MCF 10A (cell line): ENCODE measurements at regions not wholly inside any gene's neighbourhood (a gene's known extent, or its start where the extent isn't known, plus 50 kb on each side); places are given as distances from the start of the nearest gene placed in this dataset.

ENCODE experiments used
- BruUV-seq: library from RNA; stranded (reverse); fragments of 400-500 nt; replicated peaks from 2 replicates; lab custom pipeline; 2021; lab: Mats Ljungman, UMichigan
- CTCF ChIA-PET: fragments of 300-600 bp; sonication (Branson Sonifier 250); formaldehyde crosslinking; extraction: SDS; loops from one replicate; lab custom pipeline; 2021; ENCODE audit warnings: antibody characterized with exemption, inconsistent platforms; lab: Yijun Ruan, JAX
- POLR2A ChIA-PET: fragments of 300-600, 350-650 bp; sonication (Branson Sonifier 250); formaldehyde crosslinking; extraction: SDS; loops from one replicate; lab custom pipeline; 2020; ENCODE audit warnings: antibody characterized with exemption, inconsistent platforms; lab: Yijun Ruan, JAX
- DNase-seq: peaks from one replicate; pipeline ENCODE4 v3.0.0-alpha.2; 2018; ENCODE audit not compliant: unreplicated experiment
- H3K27ac Mint-ChIP-seq: one replicate; pipeline ENCODE4 v1.8.0; 2022; ENCODE audit warnings: mild to moderate bottlenecking, low read depth, mixed read lengths; ENCODE audit not compliant: unreplicated experiment
- H3K27me3 Mint-ChIP-seq: one replicate; pipeline ENCODE4 v1.8.0; 2022; ENCODE audit warnings: mixed read lengths; ENCODE audit not compliant: insufficient read depth, unreplicated experiment
- H3K36me3 Mint-ChIP-seq: one replicate; pipeline ENCODE4 v1.8.0; 2022; ENCODE audit warnings: mild to moderate bottlenecking, moderate library complexity, mixed read lengths; ENCODE audit not compliant: insufficient read depth, unreplicated experiment
- H3K4me1 Mint-ChIP-seq: one replicate; pipeline ENCODE4 v1.8.0; 2022; ENCODE audit warnings: mixed read lengths; ENCODE audit not compliant: insufficient read depth, unreplicated experiment
- H3K4me3 Mint-ChIP-seq: one replicate; pipeline ENCODE4 v1.8.0; 2022; ENCODE audit warnings: mild to moderate bottlenecking, moderate library complexity, mixed read lengths; ENCODE audit not compliant: unreplicated experiment
- H3K9me3 Mint-ChIP-seq: one replicate; pipeline ENCODE4 v1.8.0; 2022; ENCODE audit warnings: mixed read lengths; ENCODE audit not compliant: unreplicated experiment
- CTCF ChIP-seq: fragments of 200-600 bp; IDR thresholded peaks from one replicate; pipeline ENCODE4 v1.8.0; 2022; ENCODE audit warnings: antibody characterized with exemption, mild to moderate bottlenecking; ENCODE audit not compliant: unreplicated experiment
- intact Hi-C: fragments of 100-400 bp; cut with micrococcal nuclease; formaldehyde crosslinking; loops from 2 replicates; pipeline ENCODE4 v1.14.1; 2022

GRCh38 chr10:45219416-45219815, 96.0 kb downstream of the OR13A1 start:
- Mint-ChIP-seq H3K36me3 (no peaks in the 10 kb centered on the region), H3K27me3 (no peaks in the 10 kb centered on the region), H3K4me3 (no peak overlapping the region), H3K27ac (no peak overlapping the region), H3K4me1 (no peaks in the 10 kb centered on the region), H3K9me3 (no peaks in the 10 kb centered on the region)
- CTCF ChIA-PET = interaction anchor here (1.1 to 4.3 kb wide), 3 partner anchors 11 to 212 kb away, joined by 3 to 39 read pairs (median 5); no protein-coding TSS in a partner anchor
- no peak for DNase-seq
- intact Hi-C loops = no loop called here
- TF ChIP-seq CTCF = no peak
- POLR2A ChIA-PET = interaction anchor here (0.7 kb wide), 1 partner anchor 170 kb away, joined by 3 read pairs; no protein-coding TSS in a partner anchor
- no TSS peak for BruUV-seq

DNA sequence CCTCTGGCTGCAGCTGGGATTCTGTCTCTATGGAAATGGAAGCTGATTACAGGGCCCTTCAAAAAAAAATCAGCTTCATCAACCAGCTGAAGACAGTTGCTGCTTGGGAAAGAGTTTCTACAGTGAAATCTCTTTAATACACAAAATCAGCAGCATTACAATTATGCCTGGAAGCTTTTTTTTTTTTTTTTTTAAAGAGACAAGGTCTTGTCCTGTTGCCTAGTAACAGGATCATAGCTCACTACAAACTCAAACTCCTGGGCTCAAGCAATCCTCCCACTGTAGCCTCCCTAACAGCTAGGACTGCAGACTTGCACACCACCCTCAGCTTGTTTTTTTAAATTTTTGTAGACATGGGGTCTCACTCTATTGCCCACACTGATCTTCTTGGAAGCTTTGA, 94.5 kb downstream of the OR13A1 start:
- POLR2A ChIA-PET = no interaction called here
- no TSS peak for BruUV-seq
- CTCF ChIA-PET = interaction anchor here (0.7 to 4.3 kb wide), 3 partner anchors 14 to 309 kb away, joined by 3 to 39 read pairs (median 5); no protein-coding TSS in a partner anchor
- intact Hi-C loops = no loop called here
- no peak for TF ChIP-seq CTCF
- Mint-ChIP-seq H3K27me3 (no peaks in the 10 kb centered on the region), H3K9me3 (no peaks in the 10 kb centered on the region), H3K36me3 (no peaks in the 10 kb centered on the region), H3K27ac (no peak overlapping the region), H3K4me1 (no peaks in the 10 kb centered on the region), H3K4me3 (no peak overlapping the region)
- no peak for DNase-seq

DNA sequence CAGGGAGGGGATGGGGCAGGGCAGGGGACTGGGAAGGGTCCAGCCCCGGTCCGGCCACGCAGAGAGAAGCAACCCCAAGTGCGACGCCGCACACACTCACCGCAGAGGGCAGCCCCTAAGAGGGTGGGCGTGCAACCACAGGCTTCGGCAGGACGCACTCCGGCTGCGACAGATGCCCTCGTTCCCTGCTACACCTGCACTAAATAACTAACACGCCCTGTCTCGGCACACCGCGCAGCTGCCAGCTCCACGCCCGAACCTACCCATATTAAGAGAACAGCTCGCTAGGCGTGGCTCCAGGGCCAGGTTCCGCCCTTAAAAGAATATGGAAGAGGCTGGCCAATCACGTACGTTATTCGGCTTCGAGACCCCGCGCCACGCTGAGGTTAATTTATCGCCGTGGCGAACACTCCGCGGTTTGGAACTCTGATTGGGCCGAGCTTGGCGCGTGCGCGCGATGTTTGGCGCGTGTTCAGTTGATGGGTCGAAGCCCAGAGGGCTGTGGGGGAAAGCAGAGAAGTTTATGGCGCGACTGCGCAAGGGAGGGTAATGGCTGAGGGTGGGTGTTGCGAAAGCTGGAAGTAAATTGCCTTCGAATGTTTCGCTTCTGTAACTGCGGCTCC, 91.1 kb downstream of the OR13A1 start:
- peaks cover 6% of the 10 kb centered on the region for H3K9me3 Mint-ChIP-seq
- intact Hi-C loops = no loop called here
- H3K27me3 Mint-ChIP-seq = no peaks in the 10 kb centered on the region
- H3K36me3 Mint-ChIP-seq = no peaks in the 10 kb centered on the region
- ChIA-PET POLR2A (no interaction called here), CTCF (interaction anchor here (0.6 to 1.9 kb wide), 3 partner anchors 11 to 292 kb away, joined by 3 to 7 read pairs (median 3); no protein-coding TSS in a partner anchor)
- no peak for TF ChIP-seq CTCF
- no peak for DNase-seq
- no peak overlapping the region for H3K27ac Mint-ChIP-seq
- no peaks in the 10 kb centered on the region for H3K4me1 Mint-ChIP-seq
- BruUV-seq = no TSS peak
- no peak overlapping the region for H3K4me3 Mint-ChIP-seq

DNA sequence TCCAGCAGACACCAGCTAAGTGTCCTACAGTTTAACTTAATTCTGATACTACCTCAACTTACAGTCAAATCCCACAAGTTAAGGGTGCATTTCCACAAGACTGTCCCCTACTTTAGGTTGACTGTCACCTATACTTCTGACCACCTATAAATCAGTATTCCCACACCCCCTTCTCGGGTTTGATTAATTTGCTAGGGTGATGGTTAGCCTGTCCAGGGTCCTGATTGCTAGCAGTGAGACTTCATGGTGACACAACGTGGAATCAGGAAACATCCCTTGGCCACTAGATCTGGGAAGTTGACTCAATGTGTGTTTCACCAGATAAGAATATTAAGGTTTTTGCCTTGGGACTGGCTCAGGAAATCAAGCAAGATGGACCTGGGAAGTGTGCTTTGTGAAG, 88.4 kb downstream of the OR13A1 start:
- DNase-seq = no peak
- H3K27me3 Mint-ChIP-seq = no peaks in the 10 kb centered on the region
- H3K4me1 Mint-ChIP-seq = no peaks in the 10 kb centered on the region
- ChIA-PET POLR2A (no interaction called here), CTCF (no interaction called here)
- intact Hi-C loops = no loop called here
- H3K9me3 Mint-ChIP-seq = peaks cover 19% of the 10 kb centered on the region
- TF ChIP-seq CTCF = no peak
- no TSS peak for BruUV-seq
- H3K4me3 Mint-ChIP-seq = no peak overlapping the region
- no peaks in the 10 kb centered on the region for H3K36me3 Mint-ChIP-seq
- H3K27ac Mint-ChIP-seq = no peak overlapping the region
